ENCODE measurements at regions not wholly inside any gene's neighbourhood (a gene's known extent, or its start where the extent isn't known, plus 50 kb on each side); places are given as distances from the start of the nearest gene placed in this dataset.

DNA sequence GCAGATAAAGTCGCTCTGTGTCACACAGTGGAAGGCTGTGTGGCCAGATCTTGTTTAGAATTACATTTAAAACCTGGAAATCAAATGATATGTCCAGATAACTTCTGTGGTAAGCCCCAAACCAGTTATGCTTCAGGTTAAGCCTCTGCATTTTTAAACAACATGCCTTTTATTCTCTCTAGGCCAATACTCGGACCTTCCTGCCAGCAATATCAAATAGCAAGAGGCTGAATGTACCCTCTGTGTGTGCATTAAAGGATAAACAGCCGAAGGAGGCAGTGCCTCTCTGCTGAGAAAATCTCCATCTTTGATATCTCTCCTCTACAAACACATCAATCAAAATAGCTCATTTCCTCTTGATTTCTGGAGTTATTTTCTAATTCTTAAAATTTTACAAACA is 67.1 kb upstream of the TMEM260 start:
- DNase-seq = no peak

- peak; percentile 8 for DNase-seq
Observed at GRCh38 chr14:56514663-56515371, 64.8 kb upstream of the TMEM260 start.

DNA sequence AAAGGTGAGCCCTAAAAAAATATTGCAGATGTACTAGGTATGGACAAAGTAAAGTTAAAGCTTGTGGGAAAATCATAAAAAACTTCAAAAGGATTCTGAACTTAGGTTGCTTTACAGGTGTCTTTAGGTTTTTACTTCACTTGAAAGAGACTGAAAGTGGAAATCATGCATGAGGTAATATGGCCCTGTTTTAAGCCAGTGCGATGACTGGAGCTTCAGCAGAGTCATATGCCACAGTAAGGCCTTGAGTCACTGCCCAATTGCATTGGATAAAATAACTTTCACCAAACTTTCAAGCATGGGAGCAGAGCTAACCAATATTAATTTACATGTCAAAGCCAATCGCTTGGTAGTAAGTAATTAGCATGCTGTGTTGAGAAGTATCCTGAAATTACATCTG is 63.9 kb upstream of the TMEM260 start:
- no peak for DNase-seq

DNA sequence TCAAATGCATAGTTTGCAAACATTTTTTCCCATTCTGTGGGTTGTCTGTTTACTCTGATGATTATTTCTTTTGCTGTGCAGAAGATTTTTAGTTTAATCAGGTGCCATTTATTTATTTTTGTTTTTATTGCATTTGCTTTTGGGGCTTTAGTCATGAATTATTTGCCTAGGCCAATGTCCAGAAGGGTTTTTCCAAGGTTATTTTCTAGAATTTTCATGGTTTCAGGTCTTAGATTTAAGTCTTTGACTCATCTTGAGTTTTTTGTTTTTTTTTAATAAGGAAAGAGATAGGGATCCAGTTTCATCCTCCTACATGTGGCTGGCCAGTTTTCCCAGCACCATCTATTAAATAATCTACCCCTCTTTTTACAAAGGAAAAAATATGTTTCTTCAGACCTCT is 57.2 kb upstream of the TMEM260 start:
- no peak for DNase-seq

DNA sequence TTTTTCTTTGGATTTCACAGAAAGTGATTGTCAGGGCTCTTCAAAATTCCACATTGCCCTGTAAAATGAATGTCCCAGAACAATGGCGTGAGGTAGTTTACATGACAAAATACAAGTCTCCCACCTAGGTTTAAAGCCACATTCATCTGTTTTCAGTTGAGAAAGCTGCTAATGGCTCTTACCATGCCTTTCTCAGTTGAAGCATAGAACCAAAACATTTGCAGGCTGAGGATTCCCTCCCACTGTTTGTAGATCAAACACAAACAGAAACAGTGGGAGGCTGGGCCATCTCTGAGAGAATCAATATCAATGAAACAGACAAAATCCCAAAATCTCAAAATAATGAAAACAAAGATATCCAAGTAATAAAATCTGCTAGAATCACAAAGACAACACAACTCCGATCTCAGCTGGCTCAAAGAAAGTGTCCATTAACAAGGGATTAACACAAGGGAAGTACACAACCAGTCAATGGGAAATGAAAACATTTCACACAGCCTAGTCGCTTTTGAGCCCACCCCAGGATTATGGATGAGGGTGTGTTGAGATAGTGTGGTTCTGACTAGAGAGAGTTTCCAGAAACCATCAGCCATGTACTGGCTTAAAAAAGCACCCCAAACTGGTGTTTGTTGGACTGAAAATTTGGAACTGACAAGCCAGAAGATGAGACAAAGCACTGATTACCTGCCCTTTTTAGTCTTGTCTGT is 54.5 kb upstream of the TMEM260 start:
- no peak for DNase-seq

GRCh38 chr14:56528927-56529326 is 50.7 kb upstream of the TMEM260 start:
- DNase-seq = no peak
